Neural cell (in vitro differentiated cells): ENCODE measurements at regions not wholly inside any gene's neighbourhood (a gene's known extent, or its start where the extent isn't known, plus 50 kb on each side); places are given as distances from the start of the nearest gene placed in this dataset.

Experiments used
- H2AFZ ChIP-seq: fragments of 200-600, 300-800 bp; sonication (generic), shearing (Covaris generic); 2 replicates; pipeline ENCODE4 v1.6.0; 2014; ENCODE audit warnings: low read depth, mild to moderate bottlenecking, antibody characterized with exemption, low read length, moderate library complexity
- H3F3A ChIP-seq: fragments of 200-600 bp; shearing (Covaris generic); 2 replicates; pipeline ENCODE4 v1.6.1; 2016; ENCODE audit warnings: mild to moderate bottlenecking, moderate library complexity, mixed read lengths, antibody characterized with exemption, low read length; ENCODE audit not compliant: insufficient read depth, poor library complexity, severe bottlenecking
- H3K27ac ChIP-seq: fragments of 200-600, 300-800 bp; sonication (generic), shearing (Covaris generic); 2 replicates; pipeline ENCODE4 v1.5.1; 2014; ENCODE audit warnings: mild to moderate bottlenecking, low read length, moderate library complexity
- H3K27me3 ChIP-seq: fragments of 300-800, 200-600 bp; sonication (generic), shearing (Covaris generic); 2 replicates; pipeline ENCODE4 v1.6.0; 2014; ENCODE audit warnings: mild to moderate bottlenecking, low read depth, low read length, moderate library complexity; ENCODE audit not compliant: insufficient read depth
- H3K36me3 ChIP-seq: fragments of 300-800, 200-600 bp; sonication (generic), shearing (Covaris generic); 2 replicates; pipeline ENCODE4 v1.5.1; 2014; ENCODE audit warnings: mild to moderate bottlenecking, antibody characterized with exemption, low read length, moderate library complexity; ENCODE audit not compliant: insufficient read depth
- H3K4me2 ChIP-seq: fragments of 300-800, 200-600 bp; sonication (generic), shearing (Covaris generic); 2 replicates; pipeline ENCODE4 v1.6.0; 2014; ENCODE audit warnings: mild to moderate bottlenecking, low read length
- H3K4me3 ChIP-seq: fragments of 300-800, 200-600 bp; sonication (generic), shearing (Covaris generic); 2 replicates; pipeline ENCODE4 v1.5.1; 2014; ENCODE audit warnings: mild to moderate bottlenecking, low read length, moderate library complexity
- H3K79me2 ChIP-seq: fragments of 200-600 bp; shearing (Covaris generic); replicated peaks from 2 replicates; pipeline ENCODE4 v1.6.0; 2014; ENCODE audit warnings: mild to moderate bottlenecking, low read length, moderate library complexity; ENCODE audit not compliant: insufficient read depth
- H3K9ac ChIP-seq: fragments of 300-800, 200-600 bp; sonication (generic), shearing (Covaris generic); 2 replicates; pipeline ENCODE4 v1.6.1; 2016; ENCODE audit warnings: mild to moderate bottlenecking, low read length, mixed read lengths
- H3K9me2 ChIP-seq: fragments of 200-600 bp; shearing (Covaris generic); 2 replicates; pipeline ENCODE4 v1.6.1; 2016; ENCODE audit warnings: mild to moderate bottlenecking, low read length, mixed read lengths; ENCODE audit not compliant: insufficient read depth
- H3K9me3 ChIP-seq: fragments of 200-600, 300-800 bp; sonication (generic), shearing (Covaris generic); 2 replicates; pipeline ENCODE4 v1.6.1; 2016; ENCODE audit warnings: mild to moderate bottlenecking, mixed run types, low read length, moderate library complexity, mixed read lengths
- H4K20me1 ChIP-seq: fragments of 200-600 bp; shearing (Covaris generic); 2 replicates; pipeline ENCODE4 v1.6.1; 2016; ENCODE audit warnings: mild to moderate bottlenecking, mixed run types; ENCODE audit not compliant: insufficient read depth
- EP300 ChIP-seq: fragments of 450-650 bp; conservative IDR thresholded peaks from 2 replicates; pipeline ENCODE4 v1.6.1; 2014; ENCODE audit warnings: antibody characterized with exemption, mild to moderate bottlenecking, moderate library complexity; ENCODE audit not compliant: poor library complexity, severe bottlenecking
- EZH2 ChIP-seq: fragments of 200-600, 300-800 bp; shearing (Covaris generic), sonication (generic); IDR thresholded peaks from 2 replicates; pipeline ENCODE4 v1.6.1; 2014; ENCODE audit warnings: antibody characterized with exemption, low read length, borderline replicate concordance, mild to moderate bottlenecking; ENCODE audit not compliant: insufficient read depth, poor library complexity, severe bottlenecking
- MXI1 ChIP-seq: fragments of 450-650 bp; conservative IDR thresholded peaks from 2 replicates; pipeline ENCODE4 v1.6.1; 2014; ENCODE audit warnings: antibody characterized with exemption, mild to moderate bottlenecking; ENCODE audit not compliant: poor library complexity, severe bottlenecking
- POLR2AphosphoS5 ChIP-seq: IDR thresholded peaks from 2 replicates; pipeline ENCODE4 v1.6.1; 2012
- RAD21 ChIP-seq: fragments of 450-650 bp; conservative IDR thresholded peaks from 2 replicates; pipeline ENCODE4 v1.6.1; 2014; ENCODE audit warnings: antibody characterized with exemption, mild to moderate bottlenecking, moderate library complexity
- SMC3 ChIP-seq: fragments of 450-650 bp; conservative IDR thresholded peaks from 2 replicates; pipeline ENCODE4 v1.6.1; 2014; ENCODE audit warnings: antibody characterized with exemption, mild to moderate bottlenecking, moderate library complexity; ENCODE audit not compliant: poor library complexity
- TAF1 ChIP-seq: IDR thresholded peaks from 2 replicates; pipeline ENCODE4 v1.6.1; 2012; ENCODE audit warnings: low read depth
- TF ChIP-seq, protein P1 (sequence below): fragments of 450-650 bp; IDR thresholded peaks from 2 replicates; pipeline ENCODE4 v1.5.1; 2014; ENCODE audit warnings: antibody characterized with exemption, mild to moderate bottlenecking, moderate library complexity; ENCODE audit not compliant: poor library complexity, severe bottlenecking
- TF ChIP-seq, protein P2 (sequence below): IDR thresholded peaks from 2 replicates; pipeline ENCODE4 v1.6.1; 2012; ENCODE audit warnings: borderline replicate concordance

DNA sequence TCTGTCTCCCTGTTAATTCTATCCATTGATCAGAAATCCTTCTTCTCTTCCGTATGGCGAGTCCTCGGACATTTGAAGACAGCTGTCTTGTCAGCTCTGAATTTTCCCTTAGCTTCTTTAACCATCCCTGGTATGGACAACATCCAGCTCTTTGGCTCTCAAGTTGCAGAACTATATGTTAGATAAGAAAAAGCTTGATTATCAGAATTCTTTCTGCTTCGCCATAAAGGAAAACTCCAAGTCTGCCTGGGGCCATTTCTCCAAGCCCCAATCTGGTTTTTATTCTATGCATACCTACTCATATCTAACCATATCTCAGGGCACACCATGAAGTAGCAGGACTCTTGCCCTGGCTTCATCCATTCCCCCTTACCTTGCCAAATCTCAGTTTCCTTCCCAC lies 215.7 kb upstream of the TMC3 start:
- Histone ChIP-seq H3K9ac (no peak overlapping the region), H3K27ac (no peak overlapping the region), H3K4me3 (no peak overlapping the region), H3K79me2 (no peaks in the 10 kb centered on the region), H4K20me1 (no peaks in the 10 kb centered on the region), H3K9me2 (no peaks in the 10 kb centered on the region), H2AFZ (no peak overlapping the region), H3K36me3 (no peaks in the 10 kb centered on the region), H3K27me3 (no peaks in the 10 kb centered on the region), H3F3A (no peaks in the 10 kb centered on the region), H3K4me2 (no peak overlapping the region), H3K9me3 (no peaks in the 10 kb centered on the region)
- no peak for TF ChIP-seq SMC3
- no peak for TF ChIP-seq EZH2
- no peak for TF ChIP-seq RAD21
- TF ChIP-seq EP300, result no peak
- TF ChIP-seq, protein P1, sequence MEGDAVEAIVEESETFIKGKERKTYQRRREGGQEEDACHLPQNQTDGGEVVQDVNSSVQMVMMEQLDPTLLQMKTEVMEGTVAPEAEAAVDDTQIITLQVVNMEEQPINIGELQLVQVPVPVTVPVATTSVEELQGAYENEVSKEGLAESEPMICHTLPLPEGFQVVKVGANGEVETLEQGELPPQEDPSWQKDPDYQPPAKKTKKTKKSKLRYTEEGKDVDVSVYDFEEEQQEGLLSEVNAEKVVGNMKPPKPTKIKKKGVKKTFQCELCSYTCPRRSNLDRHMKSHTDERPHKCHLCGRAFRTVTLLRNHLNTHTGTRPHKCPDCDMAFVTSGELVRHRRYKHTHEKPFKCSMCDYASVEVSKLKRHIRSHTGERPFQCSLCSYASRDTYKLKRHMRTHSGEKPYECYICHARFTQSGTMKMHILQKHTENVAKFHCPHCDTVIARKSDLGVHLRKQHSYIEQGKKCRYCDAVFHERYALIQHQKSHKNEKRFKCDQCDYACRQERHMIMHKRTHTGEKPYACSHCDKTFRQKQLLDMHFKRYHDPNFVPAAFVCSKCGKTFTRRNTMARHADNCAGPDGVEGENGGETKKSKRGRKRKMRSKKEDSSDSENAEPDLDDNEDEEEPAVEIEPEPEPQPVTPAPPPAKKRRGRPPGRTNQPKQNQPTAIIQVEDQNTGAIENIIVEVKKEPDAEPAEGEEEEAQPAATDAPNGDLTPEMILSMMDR, result no peak
- TF ChIP-seq, protein P2, sequence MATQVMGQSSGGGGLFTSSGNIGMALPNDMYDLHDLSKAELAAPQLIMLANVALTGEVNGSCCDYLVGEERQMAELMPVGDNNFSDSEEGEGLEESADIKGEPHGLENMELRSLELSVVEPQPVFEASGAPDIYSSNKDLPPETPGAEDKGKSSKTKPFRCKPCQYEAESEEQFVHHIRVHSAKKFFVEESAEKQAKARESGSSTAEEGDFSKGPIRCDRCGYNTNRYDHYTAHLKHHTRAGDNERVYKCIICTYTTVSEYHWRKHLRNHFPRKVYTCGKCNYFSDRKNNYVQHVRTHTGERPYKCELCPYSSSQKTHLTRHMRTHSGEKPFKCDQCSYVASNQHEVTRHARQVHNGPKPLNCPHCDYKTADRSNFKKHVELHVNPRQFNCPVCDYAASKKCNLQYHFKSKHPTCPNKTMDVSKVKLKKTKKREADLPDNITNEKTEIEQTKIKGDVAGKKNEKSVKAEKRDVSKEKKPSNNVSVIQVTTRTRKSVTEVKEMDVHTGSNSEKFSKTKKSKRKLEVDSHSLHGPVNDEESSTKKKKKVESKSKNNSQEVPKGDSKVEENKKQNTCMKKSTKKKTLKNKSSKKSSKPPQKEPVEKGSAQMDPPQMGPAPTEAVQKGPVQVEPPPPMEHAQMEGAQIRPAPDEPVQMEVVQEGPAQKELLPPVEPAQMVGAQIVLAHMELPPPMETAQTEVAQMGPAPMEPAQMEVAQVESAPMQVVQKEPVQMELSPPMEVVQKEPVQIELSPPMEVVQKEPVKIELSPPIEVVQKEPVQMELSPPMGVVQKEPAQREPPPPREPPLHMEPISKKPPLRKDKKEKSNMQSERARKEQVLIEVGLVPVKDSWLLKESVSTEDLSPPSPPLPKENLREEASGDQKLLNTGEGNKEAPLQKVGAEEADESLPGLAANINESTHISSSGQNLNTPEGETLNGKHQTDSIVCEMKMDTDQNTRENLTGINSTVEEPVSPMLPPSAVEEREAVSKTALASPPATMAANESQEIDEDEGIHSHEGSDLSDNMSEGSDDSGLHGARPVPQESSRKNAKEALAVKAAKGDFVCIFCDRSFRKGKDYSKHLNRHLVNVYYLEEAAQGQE, result no peak
- TF ChIP-seq MXI1, result no peak
- TF ChIP-seq TAF1, result no peak
- TF ChIP-seq POLR2AphosphoS5, result no peak

DNA sequence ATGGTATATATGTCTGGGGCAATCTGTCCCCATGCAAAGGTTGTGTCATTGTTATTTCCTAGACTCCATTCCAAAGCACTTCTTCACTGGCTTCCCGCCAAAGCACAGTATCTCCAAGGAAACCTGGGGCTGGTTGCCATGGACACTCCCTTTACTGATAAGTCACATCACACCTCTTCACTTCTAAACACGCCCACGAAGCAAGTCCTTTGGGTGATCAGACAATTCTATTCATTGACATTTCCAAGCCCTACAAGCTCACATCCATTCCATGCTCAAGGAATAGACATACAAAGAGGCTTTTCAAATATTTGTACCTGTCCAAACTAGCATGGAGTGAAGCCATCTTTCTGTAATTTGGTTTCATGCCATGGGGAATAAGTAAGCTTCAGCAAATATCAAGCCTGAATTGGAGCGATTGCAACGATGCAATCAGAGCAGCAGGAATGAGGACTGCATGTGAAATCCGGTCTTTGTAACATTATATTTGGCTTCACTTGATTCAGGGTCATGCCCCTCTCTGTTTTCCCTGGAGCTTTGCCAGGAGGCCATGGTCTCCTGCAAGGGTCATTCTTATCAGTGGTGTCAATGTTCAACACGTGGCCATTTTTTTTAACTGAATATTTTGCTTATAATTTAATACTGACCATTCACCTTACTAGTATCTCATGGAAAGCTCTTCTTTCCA lies 201.6 kb upstream of the TMC3 start:
- no peak for TF ChIP-seq TAF1
- no peak for TF ChIP-seq EZH2
- TF ChIP-seq POLR2AphosphoS5, result peak; percentile 44
- no peak for TF ChIP-seq MXI1
- TF ChIP-seq, protein P2, result peak; percentile 36
- TF ChIP-seq, protein P1, result no peak
- no peak for TF ChIP-seq SMC3
- H3K27me3 ChIP-seq, result no peaks in the 10 kb centered on the region
- H3K9ac ChIP-seq, result no peak overlapping the region
- H3K27ac ChIP-seq, result peak overlapping the region; percentile 62
- peak overlapping the region; percentile 27 for H2AFZ ChIP-seq
- no peaks in the 10 kb centered on the region for H3K79me2 ChIP-seq
- no peaks in the 10 kb centered on the region for H3K36me3 ChIP-seq
- peak overlapping the region; percentile 24 for H3K4me3 ChIP-seq
- no peaks in the 10 kb centered on the region for H3K9me2 ChIP-seq
- H3F3A ChIP-seq, result no peaks in the 10 kb centered on the region
- no peaks in the 10 kb centered on the region for H4K20me1 ChIP-seq
- no peaks in the 10 kb centered on the region for H3K9me3 ChIP-seq
- H3K4me2 ChIP-seq, result peak overlapping the region; percentile 23
